Upper lobe of left lung (tissue), 6 donors: ENCODE measurements at regions not wholly inside any gene's neighbourhood (a gene's known extent, or its start where the extent isn't known, plus 50 kb on each side); places are given as distances from the start of the nearest gene placed in this dataset.

Source experiments
- ATAC-seq, 2 donors: fragments of 200-7000 bp; cut with Tn5 transposase; one replicate each; pipeline ENCODE4 v1.9.1; 2022; ENCODE audit warnings: mild to moderate bottlenecking in 2 of 2, moderate library complexity in 2 of 2; ENCODE audit not compliant: low FRiP score in 2 of 2
- DNase-seq, 2 donors: peaks; one replicate each; pipeline ENCODE4 v3.0.0-alpha.2; 2019 to 2020
- H3K27ac ChIP-seq, 4 donors: fragments of 200-600 bp; sonication (generic); one replicate each; pipeline ENCODE4 v1.5.1; 2016 to 2019
- H3K27me3 ChIP-seq, 4 donors: fragments of 200-600 bp; sonication (generic); one replicate each; pipeline ENCODE4 v1.5.1; 2017 to 2019
- H3K36me3 ChIP-seq, 4 donors: fragments of 200-600 bp; sonication (generic); one replicate each; pipeline ENCODE4 v1.5.1; 2016 to 2019
- H3K4me1 ChIP-seq, 4 donors: fragments of 200-600 bp; sonication (generic); one replicate each; pipeline ENCODE4 v1.5.1; 2018 to 2019
- H3K4me3 ChIP-seq, 4 donors: fragments of 200-600 bp; sonication (generic); one replicate each; pipeline ENCODE4 v1.5.1; 2017 to 2019; ENCODE audit warnings: mild to moderate bottlenecking in 2 of 4, moderate library complexity in 1 of 4
- H3K9me3 ChIP-seq, 4 donors: fragments of 200-600 bp; sonication (generic); one replicate each; pipeline ENCODE4 v1.5.1; 2018 to 2019
- CTCF ChIP-seq, 6 experiments: fragments of 450-650 bp in 4 of 6; fragments of 200-600 bp in 2 of 6; sonication (generic) in 2 of 6; IDR thresholded peaks; one replicate each; pipeline ENCODE4 v1.5.1; 2016 to 2019; ENCODE audit warnings: antibody characterized with exemption in 6 of 6
- EP300 ChIP-seq, 4 donors: sonication (generic); formaldehyde crosslinking; IDR thresholded peaks; one replicate each; pipeline ENCODE4 v1.5.1; 2017; ENCODE audit warnings: antibody characterized with exemption in 4 of 4, control low read depth in 2 of 4
- POLR2A ChIP-seq, 4 donors: fragments of 450-650 bp; IDR thresholded peaks; one replicate each; pipeline ENCODE4 v1.5.1; 2016 to 2017; ENCODE audit warnings: antibody characterized with exemption in 4 of 4, mild to moderate bottlenecking in 2 of 4
- POLR2AphosphoS5 ChIP-seq, 2 donors: sonication (generic); formaldehyde crosslinking; IDR thresholded peaks; one replicate each; pipeline ENCODE4 v1.5.1; 2017; ENCODE audit warnings: antibody characterized with exemption in 2 of 2
- WGBS, 2 donors: methylation state at CpG; one replicate each; pipeline ENCODE4 v1.1.5; 2017 to 2018; 5-methylcytosine and 5-hydroxymethylcytosine counted together
- donor health status: DM: no; HTN: no; CAD: no; lungs with moderate emphysema.
- donor health status: DM: no; HTN: yes; CAD: no; lungs with severe emphysema.

- DNase-seq (no peak), ATAC-seq (no peak)
- Histone ChIP-seq H3K4me1 (no peaks in the 10 kb centered on the region), H3K27ac (no peak overlapping the region), H3K4me3 (no peak overlapping the region), H3K9me3 (no peaks in the 10 kb centered on the region), H3K36me3 (no peaks in the 10 kb centered on the region), H3K27me3 (no peaks in the 10 kb centered on the region)
- WGBS, 2 donors: 80 to 82% methylated on average over 3 of the region's 3 CpGs
- no peak for TF ChIP-seq POLR2AphosphoS5 (IDR thresholded peaks at IDR 0.05)
These were observed 341.6 kb upstream of the CDH7 start for GRCh38 chr18:65409261-65409660.

- Histone ChIP-seq H3K9me3 (no peaks in the 10 kb centered on the region), H3K4me3 (no peak overlapping the region), H3K4me1 (no peaks in the 10 kb centered on the region), H3K36me3 (no peaks in the 10 kb centered on the region), H3K27ac (no peak overlapping the region), H3K27me3 (no peaks in the 10 kb centered on the region)
- TF ChIP-seq CTCF (IDR thresholded peaks at IDR 0.05) (no peak), POLR2A (IDR thresholded peaks at IDR 0.05) (no peak), POLR2AphosphoS5 (IDR thresholded peaks at IDR 0.05) (no peak), EP300 (IDR thresholded peaks at IDR 0.05) (no peak)
- DNase-seq: no peak
- no peak for ATAC-seq
These were observed 347.3 kb upstream of the CDH7 start for GRCh38 chr18:65403534-65403933.

DNA sequence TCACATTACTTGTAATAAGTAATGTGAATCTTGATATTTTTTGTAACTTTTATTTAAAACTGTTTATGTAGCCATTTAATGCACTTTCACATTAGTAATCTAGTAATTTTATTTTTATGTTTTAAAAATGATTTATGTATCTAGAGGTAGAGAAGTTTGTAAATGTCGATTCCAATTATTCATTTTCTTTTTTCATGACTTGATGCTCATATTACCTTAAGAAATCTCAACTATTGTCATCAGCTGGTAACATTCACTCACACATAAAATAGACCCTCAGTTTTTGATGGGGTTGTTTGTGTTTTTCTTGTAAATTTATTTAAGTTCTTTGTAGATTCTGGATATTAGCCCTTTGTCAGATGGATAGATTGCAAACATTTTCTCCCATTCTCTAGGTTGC is 351.7 kb upstream of the CDH7 start:
- H3K9me3 ChIP-seq: no peaks in the 10 kb centered on the region
- no peak overlapping the region for H3K27ac ChIP-seq
- H3K36me3 ChIP-seq: no peaks in the 10 kb centered on the region
- TF ChIP-seq POLR2A (IDR thresholded peaks at IDR 0.05): no peak
- TF ChIP-seq POLR2AphosphoS5 (IDR thresholded peaks at IDR 0.05): no peak
- no peak for TF ChIP-seq CTCF (IDR thresholded peaks at IDR 0.05)
- TF ChIP-seq EP300 (IDR thresholded peaks at IDR 0.05): no peak
- no peak for DNase-seq
- no peaks in the 10 kb centered on the region for H3K27me3 ChIP-seq
- H3K4me1 ChIP-seq: no peaks in the 10 kb centered on the region
- H3K4me3 ChIP-seq: no peak overlapping the region
- 71 to 76% methylated on average over 1 of the region's 1 CpG for WGBS, 2 donors
- no peak for ATAC-seq

DNA sequence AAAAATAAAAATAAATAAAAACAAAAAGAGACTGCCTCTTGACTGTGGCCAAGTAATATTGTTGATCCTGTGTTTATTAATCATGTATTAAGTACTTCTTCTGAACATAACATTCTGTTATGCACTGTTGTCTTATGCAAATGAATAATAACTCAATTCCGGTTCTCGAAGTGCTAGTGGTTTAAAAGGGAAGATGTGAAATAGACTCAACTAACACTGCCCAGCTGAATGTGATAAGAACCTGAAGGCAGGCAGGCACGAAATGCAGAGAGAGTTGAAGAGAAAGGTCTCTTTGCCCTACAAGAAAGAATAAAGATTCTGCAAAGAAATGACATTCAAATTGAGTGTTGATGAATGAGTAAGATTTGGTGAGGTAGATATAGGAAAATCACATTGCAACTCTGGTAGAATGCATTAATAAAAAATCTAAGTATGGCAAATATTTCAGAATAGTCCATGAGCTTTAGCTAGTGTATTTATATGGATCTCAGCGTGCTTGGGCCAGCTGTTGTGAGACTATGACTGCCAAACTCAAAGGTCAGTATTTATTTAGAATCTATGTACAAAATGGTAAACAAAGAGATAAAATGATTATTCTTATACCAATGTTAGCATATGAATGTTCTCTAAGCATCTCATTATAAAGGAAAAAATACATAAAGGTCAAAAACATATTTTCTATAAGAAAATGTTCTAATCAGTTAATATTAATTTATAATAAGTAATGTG is 352.3 kb upstream of the CDH7 start:
- WGBS, 2 donors: 65 to 68% methylated on average over 4 of the region's 4 CpGs
- DNase-seq: no peak
- H3K4me3 ChIP-seq: no peak overlapping the region
- H3K4me1 ChIP-seq: no peaks in the 10 kb centered on the region
- ATAC-seq: no peak
- no peak overlapping the region for H3K27ac ChIP-seq
- H3K36me3 ChIP-seq: no peaks in the 10 kb centered on the region
- no peaks in the 10 kb centered on the region for H3K27me3 ChIP-seq
- no peaks in the 10 kb centered on the region for H3K9me3 ChIP-seq
- TF ChIP-seq POLR2AphosphoS5 (IDR thresholded peaks at IDR 0.05) (no peak), CTCF (IDR thresholded peaks at IDR 0.05) (no peak), POLR2A (IDR thresholded peaks at IDR 0.05) (no peak), EP300 (IDR thresholded peaks at IDR 0.05) (no peak)

GRCh38 chr18:65380986-65381385 is 369.8 kb upstream of the CDH7 start:
- Histone ChIP-seq H3K4me3 (no peak overlapping the region), H3K27ac (no peak overlapping the region), H3K4me1 (no peaks in the 10 kb centered on the region), H3K36me3 (no peaks in the 10 kb centered on the region), H3K9me3 (no peaks in the 10 kb centered on the region), H3K27me3 (no peaks in the 10 kb centered on the region)
- WGBS, 2 donors: 73 to 77% methylated on average over 3 of the region's 3 CpGs
- DNase-seq (no peak), ATAC-seq (no peak)
- TF ChIP-seq POLR2AphosphoS5 (IDR thresholded peaks at IDR 0.05) (no peak), CTCF (IDR thresholded peaks at IDR 0.05) (no peak), POLR2A (IDR thresholded peaks at IDR 0.05) (no peak), EP300 (IDR thresholded peaks at IDR 0.05) (no peak)
